Inflammatory macrophage treated with lipopolysaccharide for 1 hour (primary cell): ENCODE measurements at regions not wholly inside any gene's neighbourhood (a gene's known extent, or its start where the extent isn't known, plus 50 kb on each side); places are given as distances from the start of the nearest gene placed in this dataset.

Source experiments
- DNase-seq, 2 donors: peaks; one replicate each; pipeline ENCODE4 v3.0.0-alpha.2; 2020 to 2022

DNA sequence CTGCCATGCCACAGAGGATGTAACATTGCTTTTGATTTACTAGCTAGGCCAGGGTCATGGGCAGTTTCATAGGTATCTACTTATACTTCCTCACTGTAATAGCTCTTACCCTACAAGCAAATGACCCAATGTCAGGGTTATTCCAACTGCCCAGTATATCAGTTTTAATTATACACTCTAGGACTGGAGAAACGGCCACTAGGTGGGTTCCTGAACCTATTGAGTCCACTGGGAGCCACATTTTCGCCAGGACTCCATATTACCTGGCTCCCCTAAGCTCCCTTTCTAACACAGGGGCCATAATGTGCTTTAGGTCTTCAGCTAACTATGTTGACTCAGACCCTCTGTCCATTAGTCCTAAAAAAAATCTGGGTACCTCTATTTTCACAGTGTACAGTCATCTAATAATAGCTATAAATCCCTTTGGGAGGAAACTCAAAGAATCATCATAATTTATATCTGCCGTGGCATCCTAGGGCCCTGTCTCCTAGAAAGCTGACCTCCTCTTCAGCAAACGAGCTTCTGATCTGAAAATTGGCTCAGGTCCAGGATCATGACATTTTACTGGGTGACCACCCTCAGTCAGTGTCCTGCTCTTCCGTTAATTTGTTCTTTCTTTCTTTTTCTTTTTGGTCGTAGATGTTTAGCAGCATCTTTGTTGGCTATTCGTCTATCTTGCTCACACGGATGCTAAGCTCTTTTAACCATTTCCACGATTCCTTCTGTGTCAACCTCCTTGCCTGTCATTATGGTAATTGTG, 244.3 kb downstream of the FAM76B start:
- no peak for DNase-seq

DNA sequence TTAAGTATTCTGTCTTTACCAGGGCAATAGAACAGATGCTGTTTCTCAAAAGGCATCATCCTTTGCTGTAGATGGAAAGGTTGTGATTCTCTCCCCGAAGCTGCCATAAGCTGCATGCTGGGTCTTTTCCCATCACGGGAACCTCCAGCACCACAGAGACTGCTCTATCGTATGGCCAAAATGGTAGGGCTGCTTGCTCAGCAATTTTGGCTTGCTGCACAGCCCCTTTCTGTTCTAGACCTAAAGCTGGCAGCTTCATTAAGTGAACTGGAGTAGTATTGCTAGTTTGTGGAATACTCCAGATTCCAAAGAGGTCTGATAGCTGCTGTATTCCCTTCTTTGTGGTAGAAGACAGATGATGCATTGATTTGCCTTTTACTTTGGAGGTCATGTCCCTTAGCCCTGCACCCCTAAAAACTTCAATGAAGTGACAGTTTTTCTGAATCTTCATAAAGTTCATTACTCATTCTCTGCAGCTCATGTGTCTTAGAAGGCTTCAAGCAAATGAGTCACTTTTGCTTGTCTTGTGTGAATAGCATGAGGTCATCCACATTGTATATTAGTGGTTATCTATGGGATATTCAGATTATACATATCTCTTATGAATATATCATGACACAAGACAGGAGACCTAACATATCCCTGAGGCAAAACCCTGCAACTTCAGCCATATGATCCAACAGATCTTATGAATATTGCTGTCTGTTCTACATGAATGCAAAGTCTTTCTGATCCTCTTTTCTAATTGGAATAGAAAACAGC, 245.3 kb downstream of the FAM76B start:
- peak in 1 of 2 donors; percentile 28 for DNase-seq

DNA sequence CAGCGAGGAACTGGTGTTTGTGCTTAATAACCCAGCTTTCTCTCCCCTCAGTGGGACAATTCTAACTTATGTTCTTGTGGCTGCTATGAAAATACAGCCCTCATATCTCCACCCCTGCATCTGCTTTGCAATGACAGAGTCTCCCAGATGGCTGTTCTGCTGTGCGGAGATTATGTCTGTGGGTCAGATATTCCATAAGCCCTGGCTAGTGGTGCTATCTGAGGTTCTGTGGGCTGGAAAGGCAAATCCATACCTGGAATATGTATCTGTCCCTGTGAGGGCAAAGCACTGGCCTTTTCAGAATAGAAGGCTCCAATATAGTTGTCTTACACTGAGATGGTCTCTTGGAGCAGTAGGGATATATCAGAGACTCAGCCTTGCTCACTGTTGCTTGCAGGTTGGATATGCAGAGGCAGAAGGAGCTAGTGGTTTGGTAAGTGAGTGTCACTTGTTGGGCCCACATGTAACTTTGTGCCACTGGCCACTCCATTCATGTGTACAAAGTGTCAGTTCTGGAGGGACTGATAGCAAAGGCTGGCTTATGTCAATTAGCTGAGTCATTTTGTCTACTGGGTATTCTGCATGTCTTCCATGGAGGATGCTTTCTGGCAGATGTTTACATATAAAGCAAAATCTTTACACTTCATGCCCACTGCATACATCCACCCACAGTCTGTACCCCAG, 246.6 kb downstream of the FAM76B start:
- DNase-seq = no peak

DNA sequence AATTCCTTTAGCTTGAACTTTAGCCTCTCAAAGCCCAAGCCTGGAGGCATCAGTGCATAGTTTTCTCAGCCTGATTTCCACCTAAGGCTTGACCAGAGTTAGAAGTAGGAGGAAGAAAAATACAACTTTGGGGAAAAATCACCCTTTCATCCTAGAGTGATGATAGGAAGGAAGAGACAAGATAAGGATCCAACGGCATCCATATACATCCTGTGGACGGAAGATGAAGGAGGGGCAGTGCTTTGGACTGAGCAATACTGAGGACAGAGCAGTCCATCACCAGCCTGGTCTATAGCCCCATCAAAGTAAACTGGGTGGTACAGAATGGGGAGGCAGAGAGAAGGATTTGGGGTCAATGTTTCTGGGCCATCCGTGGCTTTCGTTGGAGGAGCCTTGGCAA, 247.9 kb downstream of the FAM76B start:
- no peak for DNase-seq

DNA sequence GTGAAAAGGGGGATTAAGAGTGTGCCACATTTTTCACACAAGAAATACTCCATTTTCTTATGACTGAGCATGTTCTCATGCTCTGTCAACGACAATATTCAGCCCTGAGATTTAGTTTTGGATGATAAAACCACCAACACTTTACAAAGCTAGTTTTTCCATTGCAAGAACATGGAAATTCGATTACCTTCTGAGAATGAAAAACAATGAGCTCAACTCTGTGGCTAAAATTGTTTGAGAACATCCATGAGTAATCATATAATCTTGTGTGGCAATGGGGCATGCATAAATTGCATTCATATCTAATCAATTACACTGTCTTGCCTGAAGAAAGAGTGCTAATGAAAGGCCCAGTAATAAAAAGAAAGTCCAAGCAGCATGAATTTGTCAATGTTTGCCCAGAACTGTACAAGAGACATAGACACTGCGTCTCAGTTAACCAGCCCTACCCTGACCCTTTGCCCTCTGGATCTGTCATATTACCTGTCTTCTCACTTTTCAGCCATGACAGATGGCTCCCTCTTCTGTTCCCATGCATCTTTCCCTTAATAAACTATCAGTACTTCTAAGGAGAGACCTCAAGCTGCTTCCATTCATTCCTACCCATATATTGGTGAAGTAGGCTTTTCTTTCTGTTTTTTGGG, 253.4 kb downstream of the FAM76B start:
- no peak for DNase-seq

DNA sequence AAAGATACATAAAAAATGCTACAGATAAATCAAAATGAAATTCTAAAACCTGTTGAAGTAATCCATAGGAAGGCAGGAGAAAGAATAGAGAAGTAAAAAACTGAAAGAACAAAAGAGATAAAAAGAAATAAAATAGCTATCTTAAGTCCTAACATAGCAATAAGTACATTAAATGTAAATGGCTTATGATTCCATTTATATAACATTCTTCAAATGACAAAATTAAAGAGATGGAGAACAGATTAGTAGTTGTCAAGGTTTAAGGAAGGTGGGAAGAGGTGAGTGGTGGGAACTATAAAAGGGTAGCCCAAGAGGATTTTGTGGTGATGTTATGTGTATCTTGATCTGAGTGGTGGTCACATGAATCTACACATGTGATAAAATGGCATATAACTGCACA, 254.8 kb downstream of the FAM76B start:
- DNase-seq = no peak

DNA sequence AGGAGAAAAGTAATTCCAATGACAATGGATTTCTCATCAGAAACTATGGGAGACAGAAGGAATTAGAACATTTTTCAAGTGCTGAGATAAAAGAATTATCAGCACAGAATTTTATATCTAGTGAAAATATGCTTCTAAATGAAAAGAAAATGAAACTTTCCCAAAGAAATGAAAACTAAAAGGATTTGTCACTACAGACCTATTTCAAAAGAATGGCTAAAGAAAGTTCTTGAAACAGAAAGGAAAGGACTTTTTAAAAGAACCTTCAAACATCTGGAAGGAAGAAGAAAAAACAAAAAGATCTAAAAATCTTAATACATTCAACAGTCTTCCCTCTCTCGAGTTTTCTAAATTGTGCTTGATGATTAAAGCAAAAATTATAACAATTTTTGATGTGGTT, 255.4 kb downstream of the FAM76B start:
- no peak for DNase-seq

DNA sequence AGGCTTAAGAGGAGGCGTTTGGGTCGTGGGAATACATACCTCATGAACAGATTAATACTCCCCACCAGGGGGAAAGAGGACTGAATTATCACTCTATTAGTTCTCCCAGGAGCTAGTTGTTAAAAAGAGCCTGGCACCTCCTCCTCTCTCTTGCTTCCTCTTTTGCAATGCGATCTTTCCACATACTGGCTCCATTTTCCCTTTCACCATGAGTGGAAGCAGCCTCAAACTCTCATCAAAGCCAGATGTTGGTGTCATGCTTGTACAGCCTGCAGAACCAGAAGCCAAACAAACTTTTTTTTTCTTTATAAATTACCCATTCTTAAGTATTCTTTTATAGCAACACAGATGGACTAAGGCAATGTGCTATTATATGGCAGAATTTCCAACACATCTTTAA, 258.5 kb downstream of the FAM76B start:
- peak; percentile 28 to 53 for DNase-seq

DNA sequence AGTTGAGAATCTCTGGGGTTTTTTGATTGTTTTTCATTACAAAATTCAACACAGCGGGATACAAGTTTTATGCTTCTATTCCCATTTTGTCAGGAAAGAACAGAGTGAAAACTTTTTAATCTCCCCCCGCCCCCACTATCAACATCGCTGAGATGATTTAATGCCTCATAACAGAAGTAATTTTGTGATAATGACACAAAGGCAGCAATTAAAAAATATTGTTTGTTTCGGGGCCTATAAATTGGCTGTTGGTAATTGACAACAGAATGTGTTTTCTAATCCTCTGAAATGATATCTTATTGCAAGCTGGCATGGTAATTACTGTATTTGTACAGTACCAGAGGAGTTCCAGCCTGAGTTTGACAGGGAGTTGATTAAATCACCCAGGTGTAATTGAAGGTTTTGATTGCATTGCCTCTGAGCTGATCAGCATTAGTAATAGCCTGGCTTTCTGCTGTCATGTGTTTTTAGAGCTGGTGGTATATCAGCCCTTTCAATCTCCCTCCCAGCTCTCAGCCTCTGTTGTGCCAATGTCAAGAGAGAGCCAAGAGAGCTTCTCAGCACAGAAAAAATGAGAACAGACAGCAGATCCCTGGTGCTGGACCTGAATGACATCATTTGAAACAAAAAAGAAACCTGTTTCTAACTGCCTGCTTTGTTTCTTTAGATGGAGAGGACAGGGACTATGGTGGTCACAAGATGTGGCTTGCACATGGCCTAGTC, 265.1 kb downstream of the FAM76B start:
- DNase-seq = no peak

DNA sequence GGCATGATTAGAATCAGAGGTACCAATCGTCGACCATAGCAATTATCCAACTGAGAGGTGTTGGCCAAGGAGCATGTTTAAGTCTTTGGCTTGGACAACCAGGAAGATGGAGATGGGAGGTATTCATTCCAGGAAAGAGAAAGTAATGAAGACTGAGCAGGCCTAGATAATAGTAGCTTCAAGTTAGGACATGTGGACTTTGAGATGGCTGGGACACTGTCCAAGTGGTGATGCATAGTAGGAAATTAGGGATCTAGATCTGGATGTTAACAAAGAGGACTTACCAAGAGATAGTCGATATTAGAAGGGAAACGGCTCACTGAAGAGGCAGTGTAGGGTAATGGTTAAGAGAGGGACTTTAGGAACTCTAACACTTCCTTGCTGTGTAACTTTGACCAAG, 266.7 kb downstream of the FAM76B start:
- no peak for DNase-seq

DNA sequence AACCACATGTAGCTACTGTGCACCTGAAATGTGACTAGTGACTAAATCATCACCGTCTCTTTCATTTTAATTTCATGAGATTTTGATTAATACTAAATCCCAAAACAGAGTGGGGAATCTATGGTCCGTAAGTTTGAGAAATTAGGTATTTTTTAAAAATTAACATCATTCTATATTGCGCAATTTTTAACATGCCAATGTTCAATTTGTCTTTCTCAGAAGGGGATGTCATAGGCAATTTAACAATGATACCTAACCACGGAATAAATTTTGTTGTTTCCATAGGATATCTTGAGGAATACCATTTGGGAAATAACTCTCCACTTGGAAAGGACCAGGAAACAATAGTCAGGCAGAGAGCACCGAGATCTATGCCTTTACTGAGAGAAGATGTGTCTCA, 267.7 kb downstream of the FAM76B start:
- no peak for DNase-seq

DNA sequence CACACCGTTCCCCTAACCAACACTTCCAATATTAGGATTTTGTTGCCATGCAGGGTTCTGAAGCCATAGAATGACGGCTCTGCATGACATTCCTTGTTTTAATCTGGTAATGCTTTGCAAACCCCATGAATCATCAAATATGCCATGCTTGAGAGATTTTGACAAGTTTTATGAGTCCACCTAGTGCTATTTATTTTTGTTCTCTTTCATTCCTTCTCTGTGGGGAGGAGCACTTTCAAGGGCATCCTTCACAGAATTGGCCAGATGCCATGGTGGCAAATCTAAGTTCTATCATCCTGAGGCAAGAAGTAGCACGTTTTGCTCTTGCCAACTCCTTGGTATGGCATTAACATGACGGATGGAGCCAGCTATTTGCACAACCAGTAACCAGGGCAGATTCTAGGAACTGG, 268.4 kb downstream of the FAM76B start:
- no peak for DNase-seq

DNA sequence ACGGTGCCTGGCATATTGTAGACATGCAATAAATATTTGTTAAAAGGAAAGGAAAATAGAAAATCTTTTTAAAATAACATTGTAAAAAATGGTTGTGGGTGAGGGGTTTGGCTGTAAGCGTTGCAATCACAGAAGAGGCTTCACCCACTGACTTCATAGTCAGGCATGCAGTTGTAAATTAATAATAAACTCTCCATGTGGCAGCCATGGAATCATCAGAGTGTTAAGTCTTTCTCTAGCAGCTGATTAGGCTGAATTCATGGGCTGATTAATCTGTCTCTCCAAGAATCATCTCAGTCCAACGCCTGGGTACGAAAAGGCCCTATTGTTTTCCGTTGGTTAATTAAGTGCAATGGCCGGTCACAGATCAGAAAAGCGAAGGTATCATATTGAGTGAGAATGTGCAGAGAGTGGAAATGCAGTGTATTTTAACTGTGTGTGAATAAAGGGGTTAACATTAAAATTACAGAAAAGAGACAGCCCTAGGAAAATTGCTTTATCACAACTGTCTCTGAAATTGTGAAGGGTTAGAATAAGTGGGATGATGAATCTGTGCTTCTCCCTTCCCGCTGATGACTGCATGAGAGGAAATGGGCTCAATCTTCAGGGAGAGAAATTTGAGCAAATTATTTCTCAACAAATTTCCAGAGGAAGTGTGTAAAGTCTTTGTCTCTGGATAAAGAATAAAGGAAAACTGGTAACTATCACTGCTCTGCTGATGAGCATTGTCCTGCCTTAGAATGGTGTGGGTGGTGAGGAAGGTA, 269.0 kb downstream of the FAM76B start:
- DNase-seq = no peak

DNA sequence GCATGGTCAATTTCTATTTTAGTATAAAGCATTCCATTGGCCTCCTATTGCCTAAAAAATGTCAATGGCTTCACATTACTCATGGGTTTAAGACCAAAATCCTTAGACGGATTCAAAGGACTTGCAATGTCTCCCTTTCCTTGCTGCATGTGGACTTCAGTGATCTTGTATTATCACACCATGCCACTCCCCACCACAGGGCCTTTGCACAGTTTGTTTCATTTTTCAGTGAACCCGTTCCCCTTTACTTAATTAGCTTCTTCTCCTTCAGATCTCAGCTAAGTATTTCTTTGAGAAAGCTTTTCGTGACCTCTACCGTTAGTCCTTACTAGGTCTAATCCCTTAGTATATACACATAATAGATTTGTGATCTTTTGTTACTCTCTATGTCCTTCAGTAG, 269.7 kb downstream of the FAM76B start:
- no peak for DNase-seq

DNA sequence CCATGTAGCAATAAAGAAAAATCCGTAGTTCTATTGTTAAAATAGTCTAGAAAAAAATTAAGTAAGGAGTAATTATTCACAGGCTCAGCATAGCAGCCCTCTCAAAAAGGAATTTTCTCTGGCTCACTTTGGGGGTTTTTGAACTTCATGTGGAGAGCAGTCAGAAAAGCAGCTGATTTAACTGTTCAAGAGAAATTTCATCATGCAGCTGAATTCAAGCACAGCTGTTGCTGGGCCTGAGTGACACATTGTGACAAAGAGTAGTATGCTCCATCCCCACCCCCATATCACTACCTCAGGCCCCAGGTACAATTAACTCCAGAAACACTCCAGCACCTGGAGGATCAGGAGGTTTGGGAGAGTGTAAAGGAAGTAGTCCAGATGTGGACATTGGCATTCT, 272.1 kb downstream of the FAM76B start:
- no peak for DNase-seq

DNA sequence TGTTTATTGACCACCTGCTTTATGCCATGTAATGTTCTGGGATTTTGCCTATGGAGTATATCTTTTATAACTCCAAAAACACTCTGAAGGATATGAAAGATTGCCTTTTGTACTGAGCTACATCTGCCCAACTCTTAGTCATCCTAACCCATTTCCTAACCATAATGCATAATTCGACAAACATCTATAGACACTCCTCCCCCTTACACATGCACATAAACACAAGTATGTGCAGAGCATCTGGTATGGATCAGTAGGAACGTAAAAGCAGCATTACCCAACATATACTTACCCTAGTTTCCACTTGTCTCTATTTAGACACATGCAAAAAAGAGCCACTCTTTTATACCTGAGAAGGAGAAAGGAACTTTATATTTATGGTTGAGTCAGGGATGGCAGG, 272.8 kb downstream of the FAM76B start:
- no peak for DNase-seq

DNA sequence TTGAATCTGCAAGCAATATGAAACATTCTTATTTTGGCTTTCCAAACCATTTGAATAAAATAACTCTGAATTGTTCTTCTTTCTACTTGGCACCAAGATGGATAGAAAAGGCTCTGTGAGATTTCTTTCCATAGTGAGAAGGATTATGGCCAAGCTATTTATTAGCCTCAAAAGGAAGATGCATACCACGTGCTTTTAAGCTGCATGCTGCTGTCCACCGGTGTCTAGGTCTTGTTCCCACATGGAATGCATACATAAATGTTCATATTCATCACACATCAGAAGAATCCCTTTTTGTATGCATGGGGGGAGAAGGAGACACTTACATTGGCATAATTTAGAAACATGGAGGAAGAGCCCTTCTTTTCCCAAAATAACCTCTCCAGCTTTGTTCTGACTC, 273.4 kb downstream of the FAM76B start:
- DNase-seq = no peak

DNA sequence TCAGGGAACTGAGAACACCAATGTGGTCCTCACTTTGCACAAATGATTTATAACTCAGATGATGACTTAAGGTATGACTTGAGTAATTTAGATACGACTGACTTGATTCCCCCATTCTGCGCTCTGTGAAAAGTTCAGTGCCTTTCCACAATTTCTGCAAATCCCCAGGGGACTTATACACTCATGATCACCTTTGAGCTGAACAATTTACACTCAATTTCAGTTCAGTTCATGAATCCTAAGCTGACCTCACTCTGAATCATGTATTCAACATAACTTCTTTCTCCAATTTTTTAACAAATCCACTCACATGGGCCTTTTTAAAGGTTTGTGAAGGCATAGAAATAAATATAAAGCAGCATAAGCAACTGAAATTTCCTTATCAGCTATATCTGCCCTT, 274.2 kb downstream of the FAM76B start:
- no peak for DNase-seq

DNA sequence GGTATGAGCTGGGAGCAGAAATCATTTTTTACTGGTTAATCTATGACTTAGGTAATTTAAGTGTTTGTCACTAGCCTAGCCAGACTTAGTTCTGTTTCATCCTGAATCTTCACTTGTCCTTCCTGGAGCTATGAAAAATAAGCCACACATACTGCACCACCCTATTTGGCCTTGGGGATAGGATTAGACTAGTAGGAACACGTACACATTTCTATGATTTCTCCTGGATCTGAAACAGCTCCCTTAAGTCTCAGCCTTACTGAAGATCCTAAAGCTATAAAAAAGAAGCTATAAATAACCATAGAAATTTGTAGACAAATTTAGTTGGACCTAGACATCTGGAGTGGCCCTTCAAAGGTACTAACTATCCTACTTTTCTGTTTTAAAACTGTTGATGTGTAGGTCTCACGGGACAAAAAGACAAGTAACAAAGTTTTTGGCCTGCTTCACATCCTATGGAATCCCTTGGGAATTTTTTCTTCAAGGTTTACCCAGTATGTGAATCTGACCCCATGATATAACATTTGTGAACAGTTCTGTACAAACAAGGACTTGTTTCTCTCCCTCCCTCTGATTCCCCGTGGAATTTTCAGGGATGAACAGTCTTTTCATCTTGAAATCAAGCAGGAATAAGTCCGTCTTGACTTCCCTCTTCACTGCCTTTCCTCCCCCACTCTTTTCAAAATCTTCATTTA, 275.0 kb downstream of the FAM76B start:
- DNase-seq = no peak

DNA sequence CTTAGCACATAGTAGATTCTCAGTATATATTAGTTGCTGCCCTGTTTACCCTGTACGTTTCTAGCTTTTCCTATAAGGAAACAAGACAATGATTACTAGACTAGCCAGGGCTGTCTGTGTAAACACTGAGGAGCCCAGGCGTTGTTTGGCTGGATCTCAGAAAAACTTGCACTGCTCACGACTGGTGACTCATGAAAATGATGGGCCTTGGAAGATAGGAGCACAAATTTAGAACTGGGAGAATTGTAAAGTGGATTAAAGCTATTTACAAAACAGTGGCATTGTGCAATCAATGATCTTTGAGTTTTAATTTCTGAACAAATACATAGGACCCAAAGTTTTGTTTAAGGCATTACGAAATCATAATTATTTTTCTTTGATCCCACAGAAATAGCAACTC, 276.9 kb downstream of the FAM76B start:
- DNase-seq = no peak

DNA sequence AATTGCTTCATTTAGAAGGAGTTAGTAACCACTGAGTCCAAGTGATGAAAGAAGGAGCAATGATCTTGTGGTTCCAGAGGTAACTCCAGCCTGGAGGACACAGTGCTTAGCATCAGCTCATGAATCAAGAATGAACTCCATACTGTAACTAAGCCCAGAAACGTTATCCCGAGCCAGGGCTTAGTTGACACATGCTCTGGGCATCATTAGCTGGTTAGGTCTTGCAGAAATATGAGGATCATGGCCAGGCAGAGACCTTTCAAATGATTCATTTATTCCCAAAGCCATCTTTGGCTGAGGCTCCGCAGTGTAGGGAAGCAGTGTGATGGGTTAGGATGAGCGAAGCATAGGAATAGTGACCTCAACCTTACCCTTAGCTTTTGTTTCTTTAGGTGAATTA, 277.4 kb downstream of the FAM76B start:
- DNase-seq = no peak
